SIG-M5 treated with dmso at 0.1 percent for 504 hours (cell line): ENCODE measurements at regions not wholly inside any gene's neighbourhood (a gene's known extent, or its start where the extent isn't known, plus 50 kb on each side); places are given as distances from the start of the nearest gene placed in this dataset.
"Not testable (repeated sequence)": the region's sequence is repeated elsewhere in the genome, so short reads cannot be mapped to it uniquely, and the experiment has no call there.

Experiments used
- DNase-seq: peaks from one replicate; lab custom pipeline; 2025; ENCODE audit not compliant: unreplicated experiment; lab: John Stamatoyannopoulos, UW

DNA sequence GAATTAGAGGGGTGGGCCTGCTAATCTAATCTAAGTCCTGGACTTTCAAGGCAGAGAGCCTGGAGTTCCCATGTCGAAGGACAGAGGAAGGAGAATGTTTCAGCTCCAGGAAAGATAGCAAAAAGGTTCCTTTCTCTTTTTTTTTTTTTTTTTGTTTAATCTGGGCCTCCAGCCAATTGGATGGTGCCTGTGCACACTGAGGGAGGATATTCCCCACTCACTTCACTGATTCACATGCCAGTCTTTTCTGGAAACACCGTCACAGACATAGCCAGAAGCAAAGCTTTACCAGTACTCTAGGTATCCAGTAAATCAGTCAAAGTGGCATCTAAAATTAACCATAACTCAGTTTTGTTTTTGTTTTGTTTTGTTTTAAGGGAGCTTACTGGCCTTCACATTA is 721.1 kb downstream of the TENT5A start:
- no peak for DNase-seq

GRCh38 chr6:81026041-81026553 is 726.4 kb downstream of the TENT5A start:
- no peak for DNase-seq

DNA sequence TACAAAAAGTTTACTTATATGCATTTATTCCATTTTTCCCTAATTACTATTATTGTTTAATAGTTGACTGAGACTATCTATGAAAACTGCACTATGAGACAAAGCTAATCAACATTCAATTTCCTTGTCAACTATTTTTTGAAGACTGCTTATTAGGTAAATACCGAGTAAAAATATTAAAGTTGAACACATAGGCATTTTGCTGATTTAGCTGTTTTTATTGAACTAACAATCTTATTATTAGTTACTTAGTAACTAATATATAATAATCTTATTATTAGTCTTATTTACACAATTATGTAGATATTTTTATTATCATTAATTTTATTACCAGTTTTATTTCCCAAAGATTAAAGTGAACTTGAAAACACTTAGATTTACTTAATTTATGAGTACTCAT is 728.8 kb downstream of the TENT5A start:
- no peak for DNase-seq

DNA sequence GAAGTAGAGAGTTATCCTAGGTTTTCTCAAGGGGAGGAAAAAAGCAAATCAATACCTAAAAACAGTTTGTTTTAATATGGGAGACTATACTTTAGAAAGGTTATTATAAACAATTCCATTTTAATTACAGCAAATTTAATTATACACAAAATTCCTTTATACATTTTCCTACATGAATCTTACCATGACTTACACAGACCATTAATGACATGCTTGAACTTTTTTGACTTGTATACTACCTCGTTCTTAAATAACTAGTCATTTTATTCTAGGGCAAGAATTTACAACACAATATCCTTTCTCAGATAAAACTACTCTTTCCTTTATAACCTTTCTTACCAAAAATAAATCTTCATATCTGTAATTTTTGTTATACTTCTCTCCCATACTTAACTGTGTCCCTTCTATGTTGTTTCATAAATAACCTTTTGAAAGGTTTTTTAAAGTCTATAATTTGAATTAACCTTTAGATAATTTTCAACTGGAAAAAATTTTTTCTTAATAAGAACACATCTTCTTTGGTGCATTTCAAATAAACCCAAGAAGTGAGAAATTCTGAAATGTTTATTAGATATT is 729.4 kb downstream of the TENT5A start:
- DNase-seq, result no peak

DNA sequence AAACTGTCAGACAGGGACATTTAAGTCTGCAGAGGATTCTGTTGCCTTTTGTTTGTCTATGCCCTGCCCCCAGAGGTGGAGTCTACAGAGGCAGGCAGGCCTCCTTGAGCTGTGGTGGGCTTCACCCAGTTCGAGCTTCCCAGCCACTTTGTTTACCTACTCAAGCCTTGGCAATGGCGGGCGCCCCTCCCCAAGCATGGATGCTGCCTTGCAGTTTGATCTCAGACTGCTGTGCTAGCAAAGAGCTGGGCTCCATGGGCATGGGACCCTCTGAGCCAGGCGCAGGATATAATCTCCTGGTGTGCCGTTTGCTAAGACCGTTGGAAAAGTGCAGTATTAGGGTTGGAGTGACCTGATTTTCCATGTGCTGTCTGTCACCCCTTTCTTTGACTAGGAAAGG is 734.9 kb downstream of the TENT5A start:
- not testable (repeated sequence) for DNase-seq

GRCh38 chr6:81003894-81004293 is 748.6 kb downstream of the TENT5A start:
- no peak for DNase-seq

DNA sequence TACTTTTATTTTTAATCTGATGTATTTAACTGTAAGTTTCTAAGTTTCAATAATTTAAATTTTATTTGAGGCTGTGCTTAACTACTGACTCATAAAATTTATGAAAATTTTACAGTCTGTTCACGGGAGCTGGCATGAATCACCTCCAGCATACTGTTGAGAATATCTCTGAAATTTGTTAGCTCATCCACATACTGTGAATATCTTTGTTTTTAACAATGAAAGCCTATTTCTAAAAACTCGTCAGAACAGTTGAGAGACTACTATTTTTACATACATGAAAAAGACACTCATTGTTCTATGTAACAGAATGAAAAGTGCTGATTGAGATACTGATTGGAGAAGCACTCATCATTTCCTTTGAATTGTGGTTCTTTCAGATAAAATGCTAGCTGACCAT is 749.3 kb downstream of the TENT5A start:
- no peak for DNase-seq

DNA sequence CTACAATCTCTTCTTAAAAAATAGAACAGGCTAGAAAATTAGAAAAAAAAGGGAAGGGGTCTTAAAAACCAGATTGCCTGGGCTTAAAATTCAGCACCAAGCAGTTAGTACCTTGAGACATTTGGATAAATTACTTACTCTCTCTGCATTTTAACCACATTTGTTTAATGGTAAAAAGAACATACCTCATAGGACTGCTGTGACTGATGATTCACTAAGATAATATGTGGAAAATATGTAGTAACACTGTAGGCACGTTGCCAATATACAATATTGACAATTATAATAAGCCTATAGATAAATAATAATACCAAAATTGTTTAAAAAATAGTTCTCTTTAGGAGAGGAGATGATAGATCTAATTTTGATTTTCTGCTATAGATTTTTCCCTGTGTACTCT is 750.4 kb downstream of the TENT5A start:
- DNase-seq, result no peak

- no peak for DNase-seq
Measured at GRCh38 chr6:80991316-80991715, 761.2 kb downstream of the TENT5A start.

- no peak for DNase-seq
Measured at GRCh38 chr6:80988892-80989291, 763.6 kb downstream of the TENT5A start.

DNA sequence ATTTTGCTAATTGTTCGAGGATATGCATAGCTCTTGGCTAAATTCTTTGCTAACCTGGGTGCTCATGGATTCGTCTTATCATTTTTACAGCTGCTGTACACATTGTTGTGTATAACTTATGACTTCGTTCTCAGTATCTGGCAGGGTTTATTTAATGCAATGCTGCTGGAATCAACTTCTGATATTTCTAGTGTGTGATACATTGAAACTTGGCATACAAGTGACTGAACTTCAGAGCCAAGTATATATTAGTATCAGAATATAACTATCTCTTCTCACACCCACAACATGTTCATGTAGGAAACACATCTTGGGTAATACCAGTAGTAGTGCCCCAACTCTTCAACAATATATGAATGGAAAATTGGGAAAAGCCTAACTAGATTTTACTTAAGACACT is 764.2 kb downstream of the TENT5A start:
- no peak for DNase-seq

- not testable (repeated sequence) for DNase-seq
Measured at GRCh38 chr6:80981226-80981625, 771.3 kb downstream of the TENT5A start.

GRCh38 chr6:80976336-80976735 is 776.1 kb downstream of the TENT5A start:
- DNase-seq, result no peak

GRCh38 chr6:80974579-80974978 is 777.9 kb downstream of the TENT5A start:
- DNase-seq, result no peak

DNA sequence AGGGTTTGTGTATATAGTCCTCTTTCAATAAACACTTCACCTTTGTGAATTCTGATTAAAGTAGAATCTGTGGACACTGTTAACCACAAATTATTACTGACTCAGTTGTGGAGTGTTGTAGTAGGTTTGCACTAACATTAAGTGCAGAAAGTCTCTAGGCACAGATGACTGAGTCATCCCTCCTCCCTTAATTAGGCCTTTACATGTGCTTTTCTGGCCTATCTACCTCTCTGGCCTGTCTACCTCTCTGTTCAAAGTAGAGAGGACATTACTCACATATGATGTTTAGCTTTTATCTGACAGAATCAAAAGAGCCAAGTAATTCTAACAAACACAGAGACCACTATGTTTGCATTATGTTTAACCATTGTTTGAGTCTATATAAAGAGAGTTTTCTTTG is 783.0 kb downstream of the TENT5A start:
- DNase-seq, result no peak

GRCh38 chr6:80967609-80968008 is 784.9 kb downstream of the TENT5A start:
- no peak for DNase-seq

DNA sequence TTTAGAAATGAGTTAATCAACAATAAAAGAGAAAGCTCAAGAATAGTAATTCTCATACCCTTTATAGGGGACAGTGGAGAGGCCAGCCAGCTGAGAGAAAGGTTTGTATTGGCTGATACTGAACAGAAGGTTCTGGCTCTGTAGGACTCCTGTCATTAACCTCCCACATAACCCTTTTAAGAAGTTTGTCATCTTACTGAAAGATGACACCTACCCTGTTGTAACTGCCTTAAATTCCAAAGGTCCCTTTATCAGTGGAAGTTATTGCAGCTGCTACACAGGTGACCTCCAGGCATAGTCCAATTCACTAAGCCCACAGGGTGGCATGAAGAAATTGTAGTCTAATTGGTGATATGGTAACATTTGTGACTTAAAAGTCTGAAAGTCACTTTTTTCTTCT is 790.1 kb downstream of the TENT5A start:
- no peak for DNase-seq

- DNase-seq, result no peak
Measured at GRCh38 chr6:80961166-80961565, 791.3 kb downstream of the TENT5A start.

DNA sequence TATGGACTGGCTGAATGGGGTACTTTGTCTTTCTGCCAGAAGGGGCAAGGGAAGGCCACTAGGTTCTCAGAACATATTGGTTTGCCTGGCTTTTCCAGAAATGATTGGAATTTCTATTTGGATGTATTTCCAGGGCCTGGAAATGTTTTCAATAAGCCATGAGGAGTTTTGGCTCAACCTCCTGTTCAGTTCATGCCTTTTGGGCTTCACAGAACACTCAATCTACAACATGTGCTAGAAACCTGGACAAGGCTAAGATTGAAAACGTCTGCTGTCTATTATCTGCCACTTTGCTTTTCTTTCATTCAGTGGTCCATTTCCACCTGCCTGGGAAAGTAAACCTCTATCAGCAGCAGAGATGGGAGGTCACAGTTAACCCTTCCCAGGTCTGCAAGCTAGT is 793.4 kb downstream of the TENT5A start:
- no peak for DNase-seq

DNA sequence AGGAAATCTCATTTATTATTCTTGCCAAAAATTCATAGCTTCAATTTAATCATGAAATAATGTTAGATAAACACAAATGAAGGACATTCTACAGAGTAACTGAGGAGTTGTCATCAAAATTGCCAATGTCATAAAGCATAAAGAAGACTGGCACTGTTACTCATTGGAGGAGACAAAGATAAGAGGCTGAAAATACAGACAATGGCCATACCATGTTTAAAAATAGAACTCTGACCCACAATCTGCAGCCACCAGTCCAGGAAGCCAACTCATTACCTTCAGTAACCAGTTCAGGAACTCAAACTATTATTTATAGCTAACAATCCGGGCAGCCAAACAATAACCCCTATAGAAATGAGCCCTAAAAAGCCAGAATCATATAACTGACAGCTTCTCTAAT is 795.6 kb downstream of the TENT5A start:
- no peak for DNase-seq

DNA sequence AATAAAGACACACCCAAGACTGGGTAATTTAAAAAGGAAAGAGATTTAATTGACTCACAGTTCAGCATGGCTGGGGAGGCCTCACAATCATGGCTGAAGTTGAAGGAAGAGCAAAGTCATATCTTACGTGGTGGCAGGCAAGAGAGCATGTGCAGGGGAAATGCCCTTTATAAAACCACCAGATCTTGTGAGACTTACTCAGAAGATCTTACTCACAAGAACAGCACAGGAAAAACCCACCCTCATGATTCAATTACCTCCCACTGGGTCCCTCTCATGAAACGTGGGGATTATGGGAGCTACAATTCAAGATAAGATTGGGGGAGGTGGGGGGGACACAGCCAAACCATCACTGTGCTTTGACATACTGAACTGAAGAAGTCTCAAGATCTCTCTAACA is 800.0 kb downstream of the TENT5A start:
- DNase-seq, result not testable (repeated sequence)

DNA sequence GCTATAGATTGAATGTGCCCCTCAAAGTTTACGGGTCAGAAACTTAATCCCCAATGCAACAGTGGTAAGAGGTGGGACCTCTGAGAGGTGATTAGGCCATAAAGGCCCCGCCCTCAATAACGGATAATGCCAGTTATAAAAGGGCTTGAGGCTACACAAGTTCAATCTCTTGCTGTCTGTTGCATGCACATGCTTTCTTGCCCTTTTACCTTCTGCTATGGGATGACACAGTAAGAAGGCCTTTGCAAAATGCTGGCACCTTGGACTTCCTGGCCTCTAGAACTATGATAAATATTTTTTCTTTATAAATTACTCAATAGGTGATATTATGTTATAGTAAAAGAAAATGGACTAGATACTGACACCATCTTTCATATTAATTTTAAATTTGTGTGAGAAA is 806.1 kb downstream of the TENT5A start:
- no peak for DNase-seq

GRCh38 chr6:80942911-80943310 is 809.6 kb downstream of the TENT5A start:
- DNase-seq, result no peak
